ENCODE measurements at regions not wholly inside any gene's neighbourhood (a gene's known extent, or its start where the extent isn't known, plus 50 kb on each side); places are given as distances from the start of the nearest gene placed in this dataset.

DNA sequence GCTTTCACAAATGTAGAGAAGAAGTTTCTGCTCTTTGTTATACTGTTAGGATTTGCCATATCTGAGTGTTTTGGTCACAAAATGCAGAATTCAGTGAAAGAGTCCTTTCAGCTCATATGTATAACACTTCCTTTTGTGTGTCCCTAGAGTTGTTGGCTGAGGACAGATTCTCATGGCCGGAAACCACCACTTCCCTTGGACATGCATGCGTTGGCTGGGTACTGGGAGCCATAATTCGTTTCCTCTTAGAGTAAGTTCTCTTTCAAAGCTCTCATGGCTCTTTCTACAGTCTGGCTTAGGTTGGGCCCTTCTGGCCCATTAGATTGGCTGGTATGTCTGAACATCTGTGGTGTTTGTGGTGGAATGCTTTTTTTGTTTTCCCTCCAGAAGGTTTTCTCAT is 298.5 kb downstream of the DIPK2A start:
- TF ChIP-seq, protein P1, sequence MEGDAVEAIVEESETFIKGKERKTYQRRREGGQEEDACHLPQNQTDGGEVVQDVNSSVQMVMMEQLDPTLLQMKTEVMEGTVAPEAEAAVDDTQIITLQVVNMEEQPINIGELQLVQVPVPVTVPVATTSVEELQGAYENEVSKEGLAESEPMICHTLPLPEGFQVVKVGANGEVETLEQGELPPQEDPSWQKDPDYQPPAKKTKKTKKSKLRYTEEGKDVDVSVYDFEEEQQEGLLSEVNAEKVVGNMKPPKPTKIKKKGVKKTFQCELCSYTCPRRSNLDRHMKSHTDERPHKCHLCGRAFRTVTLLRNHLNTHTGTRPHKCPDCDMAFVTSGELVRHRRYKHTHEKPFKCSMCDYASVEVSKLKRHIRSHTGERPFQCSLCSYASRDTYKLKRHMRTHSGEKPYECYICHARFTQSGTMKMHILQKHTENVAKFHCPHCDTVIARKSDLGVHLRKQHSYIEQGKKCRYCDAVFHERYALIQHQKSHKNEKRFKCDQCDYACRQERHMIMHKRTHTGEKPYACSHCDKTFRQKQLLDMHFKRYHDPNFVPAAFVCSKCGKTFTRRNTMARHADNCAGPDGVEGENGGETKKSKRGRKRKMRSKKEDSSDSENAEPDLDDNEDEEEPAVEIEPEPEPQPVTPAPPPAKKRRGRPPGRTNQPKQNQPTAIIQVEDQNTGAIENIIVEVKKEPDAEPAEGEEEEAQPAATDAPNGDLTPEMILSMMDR (conservative IDR thresholded peaks at IDR 0.05) = no peak
- no peaks in the 10 kb centered on the region for H3K27me3 ChIP-seq (ENCODE audit: insufficient read depth, low read length)
- no peak overlapping the region for H2BK12ac ChIP-seq (ENCODE audit: insufficient read length, low read depth, low read length)
- Mint-ChIP-seq H3K4me3 (no peak overlapping the region), H3K27me3 (ENCODE audit: low read depth) (no peaks in the 10 kb centered on the region), H3K27ac (no peak overlapping the region), H3K4me1 (peaks cover 0 to 4% of the 10 kb centered on the region in 2 experiments; a peak in 2 of 4 replicates), H3K36me3 (ENCODE audit: insufficient read depth in 1 of 3, low read depth in 3 of 3) (no peaks in the 10 kb centered on the region), H3K9me3 (no peaks in the 10 kb centered on the region)
- no peaks in the 10 kb centered on the region for H3K9me3 ChIP-seq (ENCODE audit: control insufficient read depth, low read depth, low read length)
- no peak overlapping the region for H3K27ac ChIP-seq (ENCODE audit: insufficient read length, low read depth, low read length)
- no peak overlapping the region for H3T11ph ChIP-seq (ENCODE audit: low read length)
- H3K4me2 ChIP-seq (ENCODE audit: insufficient read depth, insufficient read length, low read length) = no peak overlapping the region
- no peak overlapping the region for H4K5ac ChIP-seq (ENCODE audit: insufficient read length, low read depth, low read length)
- no peaks in the 10 kb centered on the region for H4K20me1 ChIP-seq (ENCODE audit: control insufficient read depth, insufficient read depth, insufficient read length)
- no peak for DNase-seq
- H2AFZ ChIP-seq (ENCODE audit: low read length) = no peak overlapping the region
- H3K9ac ChIP-seq (ENCODE audit: extremely low read depth, insufficient read length, low read length) = no peak overlapping the region
- no peak overlapping the region for H2AK5ac ChIP-seq (ENCODE audit: insufficient read length, low read length)
- H3K79me2 ChIP-seq (ENCODE audit: insufficient read depth, low read length) = no peaks in the 10 kb centered on the region
- no peak overlapping the region for H2BK5ac ChIP-seq (ENCODE audit: insufficient read length, low read length)
- H4K8ac ChIP-seq (replicated peaks; ENCODE audit: insufficient read length, low read depth, low read length) = no peak overlapping the region
- H3K18ac ChIP-seq (ENCODE audit: insufficient read length, low read depth, low read length) = no peak overlapping the region
- H3K4me1 ChIP-seq (ENCODE audit: insufficient read depth, low read length) = peaks cover 4% of the 10 kb centered on the region; the same call in 1 of the 2 replicates
- no peak overlapping the region for H3K56ac ChIP-seq (ENCODE audit: insufficient read length, low read depth, low read length)
- H3K23me2 ChIP-seq (ENCODE audit: insufficient read length, low read depth, low read length, poor library complexity, severe bottlenecking) = no peaks in the 10 kb centered on the region
- no peak overlapping the region for H2BK20ac ChIP-seq (ENCODE audit: low read depth, low read length, poor library complexity, severe bottlenecking)
- no CpG with 5 or more reads among the region's 3 CpGs for WGBS (ENCODE audit: extremely low coverage, insufficient read length, low lambda C conversion rate)
- no peak overlapping the region for H3K23ac ChIP-seq (ENCODE audit: insufficient read length, low read depth, low read length)
- no peak overlapping the region for H3K14ac ChIP-seq (ENCODE audit: insufficient read depth, low read length)
- no peak overlapping the region for H3K4ac ChIP-seq (ENCODE audit: low read depth, low read length)
- no peak overlapping the region for H2BK15ac ChIP-seq (ENCODE audit: low read depth, low read length)
- H4K91ac ChIP-seq (ENCODE audit: insufficient read length, low read depth, low read length) = no peak overlapping the region
- no peaks in the 10 kb centered on the region for H3K79me1 ChIP-seq (ENCODE audit: insufficient read depth, low read depth, low read length, poor library complexity, severe bottlenecking)
- no peak overlapping the region for H2BK120ac ChIP-seq (ENCODE audit: low read depth, low read length, poor library complexity, severe bottlenecking)

Measured in H9 (cell line).